ENCODE measurements at regions not wholly inside any gene's neighbourhood (a gene's known extent, or its start where the extent isn't known, plus 50 kb on each side); places are given as distances from the start of the nearest gene placed in this dataset.

DNA sequence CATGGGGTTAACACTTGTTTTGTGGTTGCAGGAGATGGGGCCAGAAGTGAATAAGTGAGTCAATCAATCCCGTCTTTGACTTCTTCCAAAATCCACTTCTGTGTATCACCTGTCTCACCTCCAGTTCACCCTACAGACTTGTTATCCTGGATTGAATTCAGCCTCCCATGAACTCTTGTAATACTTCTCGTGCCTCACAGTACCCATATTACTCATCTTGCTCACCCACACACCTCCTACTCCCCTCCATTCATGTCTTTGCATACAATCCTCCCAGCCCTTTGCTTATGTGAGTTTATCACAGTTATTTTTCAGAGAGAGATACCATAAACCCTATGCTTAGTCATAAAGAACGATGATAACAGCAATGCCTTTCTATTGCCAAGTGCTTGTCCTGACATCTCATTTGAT lies 52.9 kb upstream of the PAPPA start:
- TF ChIP-seq CTCF (IDR thresholded peaks at IDR 0.05): no peak
- Histone ChIP-seq H3K27ac (no peak overlapping the region), H3K27me3 (no peaks in the 10 kb centered on the region), H3K9me3 (no peaks in the 10 kb centered on the region), H3K36me3 (no peaks in the 10 kb centered on the region), H3K4me1 (no peaks in the 10 kb centered on the region), H3K4me3 (no peak overlapping the region)
- DNase-seq (no peak), ATAC-seq (no peak)
- intact Hi-C loops (cut with DNase I): no loop called here

DNA sequence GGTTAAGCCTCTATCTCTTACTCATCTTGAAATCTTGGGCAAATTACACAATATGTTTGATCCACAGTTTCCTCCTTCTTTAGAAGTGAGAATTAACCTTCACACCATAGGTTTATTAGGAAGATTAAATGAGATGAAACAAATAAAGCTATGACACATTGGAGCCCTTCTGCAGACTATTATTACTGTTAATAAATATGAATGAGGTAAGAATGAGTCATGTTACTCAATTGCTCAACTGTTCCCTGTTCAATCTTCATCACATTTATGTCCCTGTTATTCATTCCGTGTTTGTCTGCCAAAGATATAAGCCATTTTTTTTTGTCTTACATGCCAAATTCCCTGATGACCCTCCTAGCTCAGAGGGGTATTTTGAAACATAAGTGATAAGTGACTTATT lies 52.1 kb upstream of the PAPPA start:
- no peak for TF ChIP-seq CTCF (IDR thresholded peaks at IDR 0.05)
- Histone ChIP-seq H3K27ac (no peak overlapping the region), H3K36me3 (no peaks in the 10 kb centered on the region), H3K4me3 (no peak overlapping the region), H3K4me1 (no peaks in the 10 kb centered on the region), H3K9me3 (no peaks in the 10 kb centered on the region), H3K27me3 (no peaks in the 10 kb centered on the region)
- intact Hi-C loops (cut with DNase I): no loop called here
- ATAC-seq (no peak), DNase-seq (no peak)

- DNase-seq (no peak), ATAC-seq (no peak)
- Histone ChIP-seq H3K27ac (no peak overlapping the region), H3K4me1 (no peaks in the 10 kb centered on the region), H3K36me3 (no peaks in the 10 kb centered on the region), H3K27me3 (no peaks in the 10 kb centered on the region), H3K9me3 (no peaks in the 10 kb centered on the region), H3K4me3 (no peak overlapping the region)
- intact Hi-C loops (cut with DNase I): no loop called here
- TF ChIP-seq CTCF (IDR thresholded peaks at IDR 0.05): no peak
Measured at GRCh38 chr9:116102596-116102995, 51.0 kb upstream of the PAPPA start.

Data from upper lobe of right lung (tissue), 1 donor.